Stimulated activated CD8-positive, alpha-beta memory T cell treated with anti-CD3 and anti-CD28 coated beads, Interleukin-4, amount 100 ng/mL, for 4 hours (primary cell): ENCODE measurements at regions not wholly inside any gene's neighbourhood (a gene's known extent, or its start where the extent isn't known, plus 50 kb on each side); places are given as distances from the start of the nearest gene placed in this dataset.

Source experiments
- DNase-seq, 2 donors: peaks; one replicate each; pipeline ENCODE4 v3.0.0-alpha.2; 2020; ENCODE audit warnings: low read depth in 2 of 2, low spot score in 1 of 2

GRCh38 chr2:147649998-147650397 is 194.8 kb upstream of the ACVR2A start:
- no peak for DNase-seq

GRCh38 chr2:147649286-147649685 is 195.5 kb upstream of the ACVR2A start:
- no peak for DNase-seq

GRCh38 chr2:147648471-147648870 is 196.4 kb upstream of the ACVR2A start:
- no peak for DNase-seq

- no peak for DNase-seq
Observed at GRCh38 chr2:147647816-147648215, 197.0 kb upstream of the ACVR2A start.

- no peak for DNase-seq
Observed at GRCh38 chr2:147646818-147647468, 197.9 kb upstream of the ACVR2A start.

GRCh38 chr2:147644491-147644890 is 200.3 kb upstream of the ACVR2A start:
- DNase-seq = no peak

GRCh38 chr2:147642765-147643164 is 202.1 kb upstream of the ACVR2A start:
- no peak for DNase-seq

- DNase-seq = no peak
Observed at GRCh38 chr2:147641651-147642050, 203.2 kb upstream of the ACVR2A start.

- DNase-seq = no peak
Observed at GRCh38 chr2:147639891-147640290, 204.9 kb upstream of the ACVR2A start.

GRCh38 chr2:147639386-147639785 is 205.4 kb upstream of the ACVR2A start:
- no peak for DNase-seq

- DNase-seq = no peak
Observed at GRCh38 chr2:147636886-147637285, 207.9 kb upstream of the ACVR2A start.

- DNase-seq = no peak
Observed at GRCh38 chr2:147636238-147636882, 208.5 kb upstream of the ACVR2A start.

- DNase-seq = no peak
Observed at GRCh38 chr2:147634826-147635225, 210.0 kb upstream of the ACVR2A start.

- DNase-seq = no peak
Observed at GRCh38 chr2:147632198-147632597, 212.6 kb upstream of the ACVR2A start.

GRCh38 chr2:147631294-147631693 is 213.5 kb upstream of the ACVR2A start:
- no peak for DNase-seq

GRCh38 chr2:147630585-147630984 is 214.2 kb upstream of the ACVR2A start:
- DNase-seq = no peak

GRCh38 chr2:147628971-147629421 is 215.8 kb upstream of the ACVR2A start:
- DNase-seq = no peak

GRCh38 chr2:147623328-147623727 is 221.5 kb upstream of the ACVR2A start:
- no peak for DNase-seq

- no peak for DNase-seq
Observed at GRCh38 chr2:147621656-147622197, 223.1 kb upstream of the ACVR2A start.

GRCh38 chr2:147619808-147620207 is 225.0 kb upstream of the ACVR2A start:
- DNase-seq = no peak

GRCh38 chr2:147615726-147616125 is 229.1 kb upstream of the ACVR2A start:
- no peak for DNase-seq

- DNase-seq = no peak
Observed at GRCh38 chr2:147614979-147615470, 229.8 kb upstream of the ACVR2A start.
